ENCODE measurements at regions not wholly inside any gene's neighbourhood (a gene's known extent, or its start where the extent isn't known, plus 50 kb on each side); places are given as distances from the start of the nearest gene placed in this dataset.
"Not testable (repeated sequence)": the region's sequence is repeated elsewhere in the genome, so short reads cannot be mapped to it uniquely, and the experiment has no call there.

- not testable (repeated sequence) for TF ChIP-seq CTCF, POLR2A (IDR thresholded peaks at IDR 0.05)
Observed at GRCh38 chr1:149301282-149301681, 173.6 kb upstream of the NBPF19 start.
